Keratinocyte (primary cell): ENCODE measurements at regions not wholly inside any gene's neighbourhood (a gene's known extent, or its start where the extent isn't known, plus 50 kb on each side); places are given as distances from the start of the nearest gene placed in this dataset.

ENCODE experiments used
- DNase-seq: peaks from one replicate; pipeline ENCODE4 v3.0.0-alpha.2; 2011; ENCODE audit warnings: low read depth, missing footprints, low spot score
- FAIRE-seq: peaks from 2 replicates; lab custom pipeline; 2011; peaks lifted over from hg19 to GRCh38; lab: Jason Lieb, UNC
- H2AFZ ChIP-seq: 2 replicates; pipeline ENCODE4 v1.6.0; 2012; ENCODE audit warnings: low read length, control low read depth, inconsistent platforms; ENCODE audit not compliant: control insufficient read depth
- H3K27ac ChIP-seq: 2 replicates; pipeline ENCODE4 v1.5.1; 2011; ENCODE audit warnings: low read length; ENCODE audit not compliant: control insufficient read depth, insufficient read depth
- H3K27me3 ChIP-seq: 3 replicates; pipeline ENCODE4 v1.6.0; 2011; ENCODE audit warnings: low read length; ENCODE audit not compliant: control insufficient read depth, insufficient read depth; ENCODE audit errors: extremely low read depth
- H3K36me3 ChIP-seq, 2 experiments: 2 replicates in 1 of 2; 3 replicates in 1 of 2; pipeline ENCODE4 v1.5.1; 2011; ENCODE audit warnings: low read length in 2 of 2, mild to moderate bottlenecking in 1 of 2; ENCODE audit not compliant: control insufficient read depth in 2 of 2, insufficient read depth in 2 of 2; ENCODE audit errors: extremely low read depth in 1 of 2
- H3K4me1 ChIP-seq: 3 replicates; pipeline ENCODE4 v1.5.1; 2011; ENCODE audit warnings: low read length; ENCODE audit not compliant: control insufficient read depth, insufficient read depth; ENCODE audit errors: extremely low read depth
- H3K4me2 ChIP-seq: 3 replicates; pipeline ENCODE4 v1.6.0; 2011; ENCODE audit warnings: low read depth, low read length; ENCODE audit not compliant: control insufficient read depth, insufficient read depth; ENCODE audit errors: extremely low read depth
- H3K4me3 ChIP-seq, 3 experiments: fragments of 200-600 bp in 1 of 3; sonication (generic) in 1 of 3; 2 replicates in 2 of 3; 3 replicates in 1 of 3; pipeline ENCODE4 v1.5.1; 2011 to 2016; ENCODE audit warnings: low read length in 3 of 3, mild to moderate bottlenecking in 3 of 3, control low read depth in 2 of 3, inconsistent platforms in 1 of 3, low read depth in 1 of 3, mixed read lengths in 1 of 3, mixed run types in 1 of 3, moderate library complexity in 1 of 3; ENCODE audit not compliant: control insufficient read depth in 2 of 3, insufficient read depth in 2 of 3; ENCODE audit errors: extremely low read depth in 1 of 3
- H3K79me2 ChIP-seq: 2 replicates; pipeline ENCODE4 v1.6.0; 2012; ENCODE audit warnings: low read length; ENCODE audit not compliant: control insufficient read depth, insufficient read depth
- H3K9ac ChIP-seq: 3 replicates; pipeline ENCODE4 v1.6.0; 2011; ENCODE audit warnings: low read length; ENCODE audit not compliant: control insufficient read depth, insufficient read depth; ENCODE audit errors: extremely low read depth
- H3K9me1 ChIP-seq: 3 replicates; pipeline ENCODE4 v1.6.0; 2011; ENCODE audit warnings: low read length; ENCODE audit not compliant: control insufficient read depth, insufficient read depth; ENCODE audit errors: extremely low read depth
- H3K9me3 ChIP-seq: 2 replicates; pipeline ENCODE4 v1.5.1; 2012; ENCODE audit warnings: low read depth, low read length; ENCODE audit not compliant: control insufficient read depth
- H4K20me1 ChIP-seq: 3 replicates; pipeline ENCODE4 v1.6.0; 2011; ENCODE audit warnings: low read length; ENCODE audit not compliant: control insufficient read depth, insufficient read depth; ENCODE audit errors: extremely low read depth
- EZH2 ChIP-seq: IDR thresholded peaks from one replicate; pipeline ENCODE4 v1.6.1; 2012; ENCODE audit warnings: inconsistent platforms, mild to moderate bottlenecking, low read length, moderate library complexity
- dilution Hi-C: fragments of 300-500 bp; cut with MboI; formaldehyde crosslinking; loops from one replicate; pipeline ENCODE4 v1.7.0; 2020; ENCODE audit warnings: low sequenced_read_pairs; ENCODE audit not compliant: extremely low pct_ligation_motif_present
- TF ChIP-seq, protein P1 (sequence below), 3 experiments: IDR thresholded peaks in 1 of 3; conservative IDR thresholded peaks in 1 of 3; optimal IDR thresholded peaks in 1 of 3; 2 replicates in 2 of 3; 3 replicates in 1 of 3; pipeline versions ENCODE3 to v1.5.1; 2011; ENCODE audit warnings: low read length in 3 of 3, mild to moderate bottlenecking in 3 of 3, moderate library complexity in 2 of 3, control low read depth in 1 of 3, inconsistent platforms in 1 of 3; ENCODE audit not compliant: insufficient read depth in 2 of 3; ENCODE audit errors: extremely low read depth in 1 of 3

DNA sequence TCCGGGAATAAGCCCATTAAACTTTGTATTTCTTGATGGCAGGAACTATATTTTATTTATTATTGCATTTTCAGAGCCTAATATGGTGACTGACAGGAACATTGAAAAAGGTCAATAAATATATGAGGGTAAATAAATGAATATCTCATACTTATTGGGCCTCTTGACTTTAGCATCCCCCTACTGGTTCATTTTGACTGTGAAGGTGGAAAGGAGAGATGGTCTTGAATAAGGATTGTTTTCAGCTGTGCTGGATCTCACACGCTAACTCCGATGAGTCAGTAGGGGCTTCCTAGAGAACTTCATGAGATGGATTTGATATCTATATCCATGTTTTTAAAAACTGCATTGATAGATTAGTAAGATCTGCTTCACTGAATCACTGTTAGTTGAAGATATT, 1026.0 kb downstream of the REEP3 start:
- H2AFZ ChIP-seq = no peak overlapping the region
- H3K27me3 ChIP-seq = no peaks in the 10 kb centered on the region
- no peak for DNase-seq
- no peaks in the 10 kb centered on the region for H3K79me2 ChIP-seq
- H3K9ac ChIP-seq = no peak overlapping the region
- no peaks in the 10 kb centered on the region for H3K9me3 ChIP-seq
- H3K9me1 ChIP-seq = no peaks in the 10 kb centered on the region
- dilution Hi-C loops = no loop called here
- no peak for TF ChIP-seq EZH2
- TF ChIP-seq, protein P1, sequence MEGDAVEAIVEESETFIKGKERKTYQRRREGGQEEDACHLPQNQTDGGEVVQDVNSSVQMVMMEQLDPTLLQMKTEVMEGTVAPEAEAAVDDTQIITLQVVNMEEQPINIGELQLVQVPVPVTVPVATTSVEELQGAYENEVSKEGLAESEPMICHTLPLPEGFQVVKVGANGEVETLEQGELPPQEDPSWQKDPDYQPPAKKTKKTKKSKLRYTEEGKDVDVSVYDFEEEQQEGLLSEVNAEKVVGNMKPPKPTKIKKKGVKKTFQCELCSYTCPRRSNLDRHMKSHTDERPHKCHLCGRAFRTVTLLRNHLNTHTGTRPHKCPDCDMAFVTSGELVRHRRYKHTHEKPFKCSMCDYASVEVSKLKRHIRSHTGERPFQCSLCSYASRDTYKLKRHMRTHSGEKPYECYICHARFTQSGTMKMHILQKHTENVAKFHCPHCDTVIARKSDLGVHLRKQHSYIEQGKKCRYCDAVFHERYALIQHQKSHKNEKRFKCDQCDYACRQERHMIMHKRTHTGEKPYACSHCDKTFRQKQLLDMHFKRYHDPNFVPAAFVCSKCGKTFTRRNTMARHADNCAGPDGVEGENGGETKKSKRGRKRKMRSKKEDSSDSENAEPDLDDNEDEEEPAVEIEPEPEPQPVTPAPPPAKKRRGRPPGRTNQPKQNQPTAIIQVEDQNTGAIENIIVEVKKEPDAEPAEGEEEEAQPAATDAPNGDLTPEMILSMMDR (optimal IDR thresholded peaks at IDR 0.05 in 1 of 3, IDR thresholded peaks at IDR 0.05 in 1 of 3, conservative IDR thresholded peaks at IDR 0.05 in 1 of 3; ENCODE audit: extremely low read depth in 1 of 3, insufficient read depth in 2 of 3, low read length in 3 of 3) = no peak
- H3K27ac ChIP-seq = no peak overlapping the region
- H4K20me1 ChIP-seq = no peaks in the 10 kb centered on the region
- no peak for FAIRE-seq
- no peak overlapping the region for H3K4me3 ChIP-seq
- H3K4me2 ChIP-seq = no peak overlapping the region
- H3K4me1 ChIP-seq = no peaks in the 10 kb centered on the region
- no peaks in the 10 kb centered on the region for H3K36me3 ChIP-seq

DNA sequence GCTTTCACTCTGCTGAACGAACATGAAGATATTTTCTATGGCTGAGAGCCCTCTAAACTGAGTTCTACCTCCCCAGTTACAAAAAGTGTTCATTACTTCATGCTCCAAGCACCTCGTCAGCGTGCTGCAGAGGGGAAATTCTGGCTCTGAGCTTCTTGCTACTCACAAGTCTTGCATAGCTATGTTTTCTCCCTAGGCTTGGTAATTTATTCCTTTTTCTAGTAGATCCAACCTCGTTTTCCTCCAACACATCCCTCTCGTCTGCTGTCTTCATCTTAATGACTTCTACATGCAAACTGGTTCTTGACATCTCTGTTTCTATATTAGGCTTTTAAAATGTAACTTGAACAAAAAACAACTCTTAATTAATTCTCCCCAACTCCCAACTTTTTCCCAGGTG, 1034.5 kb downstream of the REEP3 start:
- FAIRE-seq = no peak
- dilution Hi-C loops = no loop called here
- TF ChIP-seq, protein P1 (optimal IDR thresholded peaks at IDR 0.05 in 1 of 3, IDR thresholded peaks at IDR 0.05 in 1 of 3, conservative IDR thresholded peaks at IDR 0.05 in 1 of 3; ENCODE audit: extremely low read depth in 1 of 3, insufficient read depth in 2 of 3, low read length in 3 of 3) = no peak

More for the DNA sequence above, 1034.5 kb downstream of the REEP3 start:
- no peaks in the 10 kb centered on the region for H3K4me1 ChIP-seq
- H3K9ac ChIP-seq = no peak overlapping the region
- H3K27ac ChIP-seq = no peak overlapping the region
- H3K27me3 ChIP-seq = no peaks in the 10 kb centered on the region
- H3K9me1 ChIP-seq = no peaks in the 10 kb centered on the region
- DNase-seq = no peak
- H3K79me2 ChIP-seq = no peaks in the 10 kb centered on the region
- no peak overlapping the region for H3K4me2 ChIP-seq
- no peaks in the 10 kb centered on the region for H4K20me1 ChIP-seq
- no peak overlapping the region for H2AFZ ChIP-seq
- no peaks in the 10 kb centered on the region for H3K36me3 ChIP-seq
- no peak overlapping the region for H3K4me3 ChIP-seq
- no peaks in the 10 kb centered on the region for H3K9me3 ChIP-seq
